ENCODE measurements at regions not wholly inside any gene's neighbourhood (a gene's known extent, or its start where the extent isn't known, plus 50 kb on each side); places are given as distances from the start of the nearest gene placed in this dataset.

- no peak for TF ChIP-seq CTCF (IDR thresholded peaks at IDR 0.05)
Observed at GRCh38 chr20:48129345-48129942, 344.2 kb upstream of the SULF2 start.

GRCh38 chr20:48128436-48128835 is 343.2 kb upstream of the SULF2 start:
- no peak for TF ChIP-seq CTCF (IDR thresholded peaks at IDR 0.05)

GRCh38 chr20:48126227-48126740 is 341.0 kb upstream of the SULF2 start:
- no peak for TF ChIP-seq CTCF (IDR thresholded peaks at IDR 0.05)

GRCh38 chr20:48124960-48125359 is 339.7 kb upstream of the SULF2 start:
- no peak for TF ChIP-seq CTCF (IDR thresholded peaks at IDR 0.05)

GRCh38 chr20:48124181-48124782 is 339.0 kb upstream of the SULF2 start:
- no peak for TF ChIP-seq CTCF (IDR thresholded peaks at IDR 0.05)

GRCh38 chr20:48120120-48120519 is 334.8 kb upstream of the SULF2 start:
- TF ChIP-seq CTCF (IDR thresholded peaks at IDR 0.05), result no peak

- no peak for TF ChIP-seq CTCF (IDR thresholded peaks at IDR 0.05)
Observed at GRCh38 chr20:48115502-48115901, 330.2 kb upstream of the SULF2 start.
